ENCODE measurements at regions not wholly inside any gene's neighbourhood (a gene's known extent, or its start where the extent isn't known, plus 50 kb on each side); places are given as distances from the start of the nearest gene placed in this dataset.

GRCh38 chr10:33876584-33877400 lies 542.3 kb upstream of the NRP1 start:
- no peak for TF ChIP-seq CTCF (IDR thresholded peaks at IDR 0.05)

- no peak for TF ChIP-seq CTCF (IDR thresholded peaks at IDR 0.05)
These were observed 541.6 kb upstream of the NRP1 start for GRCh38 chr10:33875924-33876583.

GRCh38 chr10:33871061-33871956 lies 536.8 kb upstream of the NRP1 start:
- no peak for TF ChIP-seq CTCF (IDR thresholded peaks at IDR 0.05)

GRCh38 chr10:33869481-33869880 lies 535.0 kb upstream of the NRP1 start:
- TF ChIP-seq CTCF (IDR thresholded peaks at IDR 0.05), result no peak

- no peak for TF ChIP-seq CTCF (IDR thresholded peaks at IDR 0.05)
These were observed 534.6 kb upstream of the NRP1 start for GRCh38 chr10:33869028-33869427.

GRCh38 chr10:33863352-33863751 lies 528.9 kb upstream of the NRP1 start:
- TF ChIP-seq CTCF (IDR thresholded peaks at IDR 0.05), result no peak

- no peak for TF ChIP-seq CTCF (IDR thresholded peaks at IDR 0.05)
These were observed 528.2 kb upstream of the NRP1 start for GRCh38 chr10:33862536-33863105.
